Natural killer cell (primary cell): ENCODE measurements at regions not wholly inside any gene's neighbourhood (a gene's known extent, or its start where the extent isn't known, plus 50 kb on each side); places are given as distances from the start of the nearest gene placed in this dataset.

Experiments used
- ATAC-seq, 3 donors: fragments of 150-1000 bp in 2 of 3; fragments of 200-7000 bp in 1 of 3; cut with Tn5 transposase; 1 replicate in 1 of 3; 2 replicates in 2 of 3; pipeline ENCODE4 v1.10.0; 2021; ENCODE audit warnings: mild to moderate bottlenecking in 2 of 3, moderate library complexity in 2 of 3
- DNase-seq, 2 donors: peaks; one replicate each; pipeline versions ENCODE4 v3.0.0 to v3.0.0-alpha.2; 2013 to 2021; ENCODE audit warnings: mixed read lengths in 1 of 2
- H3K27ac ChIP-seq: one replicate; pipeline ENCODE4 v1.5.1; 2013; ENCODE audit warnings: mild to moderate bottlenecking, low read length
- H3K27me3 ChIP-seq: one replicate; pipeline ENCODE4 v1.6.1; 2013; ENCODE audit warnings: low read length; ENCODE audit not compliant: control insufficient read depth, insufficient read depth
- H3K36me3 ChIP-seq: one replicate; pipeline ENCODE4 v1.6.1; 2013; ENCODE audit warnings: low read length; ENCODE audit not compliant: control insufficient read depth, insufficient read depth
- H3K4me1 ChIP-seq: one replicate; pipeline ENCODE4 v1.6.1; 2013; ENCODE audit warnings: low read length; ENCODE audit not compliant: control insufficient read depth, insufficient read depth
- H3K4me3 ChIP-seq: one replicate; pipeline ENCODE4 v1.5.1; 2013; ENCODE audit warnings: low read length
- H3K9me3 ChIP-seq: one replicate; pipeline ENCODE4 v1.6.1; 2013; ENCODE audit warnings: low read length; ENCODE audit not compliant: control insufficient read depth, insufficient read depth
- H3K27ac Mint-ChIP-seq, 2 donors: one replicate each; pipeline ENCODE4 v1.8.0; 2022; ENCODE audit warnings: mild to moderate bottlenecking in 2 of 2, mixed read lengths in 2 of 2, moderate library complexity in 1 of 2
- H3K27me3 Mint-ChIP-seq, 2 donors: one replicate each; pipeline ENCODE4 v1.8.0; 2022; ENCODE audit warnings: low read depth in 2 of 2, mixed read lengths in 2 of 2
- H3K36me3 Mint-ChIP-seq: one replicate; pipeline ENCODE4 v1.8.0; 2022; ENCODE audit warnings: mixed read lengths
- H3K4me1 Mint-ChIP-seq, 2 donors: one replicate each; pipeline ENCODE4 v1.8.0; 2022; ENCODE audit warnings: mixed read lengths in 2 of 2
- H3K4me3 Mint-ChIP-seq: one replicate; pipeline ENCODE4 v1.8.0; 2022; ENCODE audit warnings: mild to moderate bottlenecking, moderate library complexity, mixed read lengths
- H3K9me3 Mint-ChIP-seq, 2 donors: one replicate each; pipeline ENCODE4 v1.8.0; 2022; ENCODE audit warnings: mixed read lengths in 2 of 2
- intact Hi-C: fragments of 100-400 bp; cut with micrococcal nuclease; formaldehyde crosslinking; loops from one replicate; pipeline ENCODE4 v1.14.2; 2022
- TF ChIP-seq, protein P1 (sequence below): fragments of 200-600 bp; IDR thresholded peaks from one replicate; pipeline ENCODE4 v1.8.0; 2022; ENCODE audit warnings: antibody characterized with exemption

DNA sequence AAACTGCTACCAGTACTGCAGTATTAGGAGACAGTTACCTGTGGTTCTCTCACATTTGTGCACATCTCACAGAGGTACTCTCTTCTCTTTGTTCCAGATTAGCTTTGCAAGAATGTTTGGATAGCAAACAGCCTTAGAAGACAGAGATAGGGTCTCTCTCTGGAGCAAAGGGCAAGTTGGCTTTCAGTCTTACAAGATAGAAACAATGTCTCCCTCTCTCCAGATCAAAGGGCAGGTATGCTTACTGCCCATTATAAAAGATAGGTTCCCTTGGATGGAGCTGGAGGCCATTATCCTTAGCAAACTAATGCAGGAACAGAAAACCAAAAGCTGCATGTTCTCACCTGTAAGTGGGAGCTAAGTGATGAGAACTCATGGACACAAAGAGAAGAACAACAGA lies 50.2 kb upstream of the KIT start:
- intact Hi-C loops = no loop called here
- no peak for DNase-seq

More for the DNA sequence above, 50.2 kb upstream of the KIT start:
- ATAC-seq = no peak
- Mint-ChIP-seq H3K27me3 (peaks cover 0 to 3% of the 10 kb centered on the region in 2 donors), H3K36me3 (no peaks in the 10 kb centered on the region), H3K4me3 (no peak overlapping the region), H3K27ac (no peak overlapping the region), H3K9me3 (no peaks in the 10 kb centered on the region), H3K4me1 (no peaks in the 10 kb centered on the region)
- H3K4me3 ChIP-seq = no peak overlapping the region
- H3K4me1 ChIP-seq = no peaks in the 10 kb centered on the region
- H3K27ac ChIP-seq = no peak overlapping the region
- TF ChIP-seq, protein P1, sequence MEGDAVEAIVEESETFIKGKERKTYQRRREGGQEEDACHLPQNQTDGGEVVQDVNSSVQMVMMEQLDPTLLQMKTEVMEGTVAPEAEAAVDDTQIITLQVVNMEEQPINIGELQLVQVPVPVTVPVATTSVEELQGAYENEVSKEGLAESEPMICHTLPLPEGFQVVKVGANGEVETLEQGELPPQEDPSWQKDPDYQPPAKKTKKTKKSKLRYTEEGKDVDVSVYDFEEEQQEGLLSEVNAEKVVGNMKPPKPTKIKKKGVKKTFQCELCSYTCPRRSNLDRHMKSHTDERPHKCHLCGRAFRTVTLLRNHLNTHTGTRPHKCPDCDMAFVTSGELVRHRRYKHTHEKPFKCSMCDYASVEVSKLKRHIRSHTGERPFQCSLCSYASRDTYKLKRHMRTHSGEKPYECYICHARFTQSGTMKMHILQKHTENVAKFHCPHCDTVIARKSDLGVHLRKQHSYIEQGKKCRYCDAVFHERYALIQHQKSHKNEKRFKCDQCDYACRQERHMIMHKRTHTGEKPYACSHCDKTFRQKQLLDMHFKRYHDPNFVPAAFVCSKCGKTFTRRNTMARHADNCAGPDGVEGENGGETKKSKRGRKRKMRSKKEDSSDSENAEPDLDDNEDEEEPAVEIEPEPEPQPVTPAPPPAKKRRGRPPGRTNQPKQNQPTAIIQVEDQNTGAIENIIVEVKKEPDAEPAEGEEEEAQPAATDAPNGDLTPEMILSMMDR = no peak
- H3K36me3 ChIP-seq = no peaks in the 10 kb centered on the region
- no peaks in the 10 kb centered on the region for H3K27me3 ChIP-seq
- no peaks in the 10 kb centered on the region for H3K9me3 ChIP-seq
